Keratinocyte (primary cell): ENCODE measurements at regions not wholly inside any gene's neighbourhood (a gene's known extent, or its start where the extent isn't known, plus 50 kb on each side); places are given as distances from the start of the nearest gene placed in this dataset.

ENCODE experiments used
- DNase-seq: peaks from one replicate; pipeline ENCODE4 v3.0.0-alpha.2; 2011; ENCODE audit warnings: low read depth, missing footprints, low spot score
- FAIRE-seq: peaks from 2 replicates; lab custom pipeline; 2011; peaks lifted over from hg19 to GRCh38; lab: Jason Lieb, UNC
- H2AFZ ChIP-seq: 2 replicates; pipeline ENCODE4 v1.6.0; 2012; ENCODE audit warnings: low read length, control low read depth, inconsistent platforms; ENCODE audit not compliant: control insufficient read depth
- H3K27ac ChIP-seq: 2 replicates; pipeline ENCODE4 v1.5.1; 2011; ENCODE audit warnings: low read length; ENCODE audit not compliant: control insufficient read depth, insufficient read depth
- H3K27me3 ChIP-seq: 3 replicates; pipeline ENCODE4 v1.6.0; 2011; ENCODE audit warnings: low read length; ENCODE audit not compliant: control insufficient read depth, insufficient read depth; ENCODE audit errors: extremely low read depth
- H3K36me3 ChIP-seq, 2 experiments: 2 replicates in 1 of 2; 3 replicates in 1 of 2; pipeline ENCODE4 v1.5.1; 2011; ENCODE audit warnings: low read length in 2 of 2, mild to moderate bottlenecking in 1 of 2; ENCODE audit not compliant: control insufficient read depth in 2 of 2, insufficient read depth in 2 of 2; ENCODE audit errors: extremely low read depth in 1 of 2
- H3K4me1 ChIP-seq: 3 replicates; pipeline ENCODE4 v1.5.1; 2011; ENCODE audit warnings: low read length; ENCODE audit not compliant: control insufficient read depth, insufficient read depth; ENCODE audit errors: extremely low read depth
- H3K4me2 ChIP-seq: 3 replicates; pipeline ENCODE4 v1.6.0; 2011; ENCODE audit warnings: low read depth, low read length; ENCODE audit not compliant: control insufficient read depth, insufficient read depth; ENCODE audit errors: extremely low read depth
- H3K4me3 ChIP-seq, 3 experiments: fragments of 200-600 bp in 1 of 3; sonication (generic) in 1 of 3; 2 replicates in 2 of 3; 3 replicates in 1 of 3; pipeline ENCODE4 v1.5.1; 2011 to 2016; ENCODE audit warnings: low read length in 3 of 3, mild to moderate bottlenecking in 3 of 3, control low read depth in 2 of 3, inconsistent platforms in 1 of 3, low read depth in 1 of 3, mixed read lengths in 1 of 3, mixed run types in 1 of 3, moderate library complexity in 1 of 3; ENCODE audit not compliant: control insufficient read depth in 2 of 3, insufficient read depth in 2 of 3; ENCODE audit errors: extremely low read depth in 1 of 3
- H3K79me2 ChIP-seq: 2 replicates; pipeline ENCODE4 v1.6.0; 2012; ENCODE audit warnings: low read length; ENCODE audit not compliant: control insufficient read depth, insufficient read depth
- H3K9ac ChIP-seq: 3 replicates; pipeline ENCODE4 v1.6.0; 2011; ENCODE audit warnings: low read length; ENCODE audit not compliant: control insufficient read depth, insufficient read depth; ENCODE audit errors: extremely low read depth
- H3K9me1 ChIP-seq: 3 replicates; pipeline ENCODE4 v1.6.0; 2011; ENCODE audit warnings: low read length; ENCODE audit not compliant: control insufficient read depth, insufficient read depth; ENCODE audit errors: extremely low read depth
- H3K9me3 ChIP-seq: 2 replicates; pipeline ENCODE4 v1.5.1; 2012; ENCODE audit warnings: low read depth, low read length; ENCODE audit not compliant: control insufficient read depth
- H4K20me1 ChIP-seq: 3 replicates; pipeline ENCODE4 v1.6.0; 2011; ENCODE audit warnings: low read length; ENCODE audit not compliant: control insufficient read depth, insufficient read depth; ENCODE audit errors: extremely low read depth
- EZH2 ChIP-seq: IDR thresholded peaks from one replicate; pipeline ENCODE4 v1.6.1; 2012; ENCODE audit warnings: inconsistent platforms, mild to moderate bottlenecking, low read length, moderate library complexity
- dilution Hi-C: fragments of 300-500 bp; cut with MboI; formaldehyde crosslinking; loops from one replicate; pipeline ENCODE4 v1.7.0; 2020; ENCODE audit warnings: low sequenced_read_pairs; ENCODE audit not compliant: extremely low pct_ligation_motif_present
- TF ChIP-seq, protein P1 (sequence below), 3 experiments: IDR thresholded peaks in 1 of 3; conservative IDR thresholded peaks in 1 of 3; optimal IDR thresholded peaks in 1 of 3; 2 replicates in 2 of 3; 3 replicates in 1 of 3; pipeline versions ENCODE3 to v1.5.1; 2011; ENCODE audit warnings: low read length in 3 of 3, mild to moderate bottlenecking in 3 of 3, moderate library complexity in 2 of 3, control low read depth in 1 of 3, inconsistent platforms in 1 of 3; ENCODE audit not compliant: insufficient read depth in 2 of 3; ENCODE audit errors: extremely low read depth in 1 of 3

DNA sequence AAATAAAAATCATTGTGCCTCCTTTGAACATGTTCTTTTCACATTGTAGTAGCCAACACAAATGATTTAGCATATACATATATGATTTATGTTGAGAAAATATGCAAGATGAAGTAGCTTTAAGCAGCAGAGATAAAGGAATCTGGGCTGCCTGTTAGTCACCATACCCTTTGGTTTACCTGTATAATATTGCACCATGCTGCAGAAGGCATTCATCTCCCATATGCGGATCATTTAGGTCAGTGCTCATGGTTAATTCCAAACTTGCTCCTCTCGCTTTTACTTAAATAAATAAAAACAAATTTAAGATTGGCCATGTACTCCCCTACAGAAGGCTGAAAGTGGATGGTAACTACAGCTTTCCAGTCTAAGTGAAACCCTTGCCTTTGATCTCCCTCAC lies 86.7 kb upstream of the TBL1XR1 start:
- dilution Hi-C loops = no loop called here

GRCh38 chr3:177284383-177284881 lies 87.2 kb upstream of the TBL1XR1 start:
- no peak for TF ChIP-seq EZH2
- TF ChIP-seq, protein P1, sequence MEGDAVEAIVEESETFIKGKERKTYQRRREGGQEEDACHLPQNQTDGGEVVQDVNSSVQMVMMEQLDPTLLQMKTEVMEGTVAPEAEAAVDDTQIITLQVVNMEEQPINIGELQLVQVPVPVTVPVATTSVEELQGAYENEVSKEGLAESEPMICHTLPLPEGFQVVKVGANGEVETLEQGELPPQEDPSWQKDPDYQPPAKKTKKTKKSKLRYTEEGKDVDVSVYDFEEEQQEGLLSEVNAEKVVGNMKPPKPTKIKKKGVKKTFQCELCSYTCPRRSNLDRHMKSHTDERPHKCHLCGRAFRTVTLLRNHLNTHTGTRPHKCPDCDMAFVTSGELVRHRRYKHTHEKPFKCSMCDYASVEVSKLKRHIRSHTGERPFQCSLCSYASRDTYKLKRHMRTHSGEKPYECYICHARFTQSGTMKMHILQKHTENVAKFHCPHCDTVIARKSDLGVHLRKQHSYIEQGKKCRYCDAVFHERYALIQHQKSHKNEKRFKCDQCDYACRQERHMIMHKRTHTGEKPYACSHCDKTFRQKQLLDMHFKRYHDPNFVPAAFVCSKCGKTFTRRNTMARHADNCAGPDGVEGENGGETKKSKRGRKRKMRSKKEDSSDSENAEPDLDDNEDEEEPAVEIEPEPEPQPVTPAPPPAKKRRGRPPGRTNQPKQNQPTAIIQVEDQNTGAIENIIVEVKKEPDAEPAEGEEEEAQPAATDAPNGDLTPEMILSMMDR (optimal IDR thresholded peaks at IDR 0.05 in 1 of 3, IDR thresholded peaks at IDR 0.05 in 1 of 3, conservative IDR thresholded peaks at IDR 0.05 in 1 of 3; ENCODE audit: extremely low read depth in 1 of 3, insufficient read depth in 2 of 3, low read length in 3 of 3) = peak in 1 of 3 experiments; percentile 4
- no peaks in the 10 kb centered on the region for H3K9me1 ChIP-seq
- DNase-seq (no peak), FAIRE-seq (no peak)
- no peaks in the 10 kb centered on the region for H3K9me3 ChIP-seq
- no peak overlapping the region for H3K27ac ChIP-seq
- H2AFZ ChIP-seq = peak overlapping the region; percentile 1
- no peaks in the 10 kb centered on the region for H4K20me1 ChIP-seq
- H3K36me3 ChIP-seq = no peaks in the 10 kb centered on the region
- H3K4me1 ChIP-seq = peaks cover 11% of the 10 kb centered on the region
- H3K9ac ChIP-seq = no peak overlapping the region
- dilution Hi-C loops = no loop called here
- H3K4me3 ChIP-seq = no peak overlapping the region
- no peak overlapping the region for H3K4me2 ChIP-seq
- no peaks in the 10 kb centered on the region for H3K27me3 ChIP-seq
- H3K79me2 ChIP-seq = no peaks in the 10 kb centered on the region

More for the DNA sequence above, 86.7 kb upstream of the TBL1XR1 start:
- peak overlapping the region; percentile 1 for H2AFZ ChIP-seq
- DNase-seq = no peak
- peaks cover 11% of the 10 kb centered on the region for H3K4me1 ChIP-seq
- no peak overlapping the region for H3K27ac ChIP-seq
- H3K79me2 ChIP-seq = no peaks in the 10 kb centered on the region
- H3K36me3 ChIP-seq = no peaks in the 10 kb centered on the region
- no peaks in the 10 kb centered on the region for H4K20me1 ChIP-seq
- FAIRE-seq = no peak
- H3K27me3 ChIP-seq = no peaks in the 10 kb centered on the region
- H3K4me3 ChIP-seq = no peak overlapping the region
- H3K4me2 ChIP-seq = no peak overlapping the region
- no peaks in the 10 kb centered on the region for H3K9me3 ChIP-seq
- TF ChIP-seq, protein P1 (optimal IDR thresholded peaks at IDR 0.05 in 1 of 3, IDR thresholded peaks at IDR 0.05 in 1 of 3, conservative IDR thresholded peaks at IDR 0.05 in 1 of 3; ENCODE audit: extremely low read depth in 1 of 3, insufficient read depth in 2 of 3, low read length in 3 of 3) = no peak
- TF ChIP-seq EZH2 = no peak
- no peak overlapping the region for H3K9ac ChIP-seq
- no peaks in the 10 kb centered on the region for H3K9me1 ChIP-seq
